Fibroblast of lung (primary cell): ENCODE measurements at regions not wholly inside any gene's neighbourhood (a gene's known extent, or its start where the extent isn't known, plus 50 kb on each side); places are given as distances from the start of the nearest gene placed in this dataset.

Experiments
- EZH2 ChIP-seq: IDR thresholded peaks from 2 replicates; pipeline ENCODE4 v1.5.1; 2012; ENCODE audit warnings: low read length, control low read depth, mild to moderate bottlenecking; ENCODE audit errors: missing control alignments
- TF ChIP-seq, protein P1 (sequence below), 2 donors: IDR thresholded peaks in 1 of 2; conservative IDR thresholded peaks in 1 of 2; 1 replicate in 1 of 2; 2 replicates in 1 of 2; pipeline ENCODE4 v1.5.1; 2011 to 2012; ENCODE audit warnings: low read length in 2 of 2, control low read depth in 1 of 2, inconsistent platforms in 1 of 2, low read depth in 1 of 2, mild to moderate bottlenecking in 1 of 2

DNA sequence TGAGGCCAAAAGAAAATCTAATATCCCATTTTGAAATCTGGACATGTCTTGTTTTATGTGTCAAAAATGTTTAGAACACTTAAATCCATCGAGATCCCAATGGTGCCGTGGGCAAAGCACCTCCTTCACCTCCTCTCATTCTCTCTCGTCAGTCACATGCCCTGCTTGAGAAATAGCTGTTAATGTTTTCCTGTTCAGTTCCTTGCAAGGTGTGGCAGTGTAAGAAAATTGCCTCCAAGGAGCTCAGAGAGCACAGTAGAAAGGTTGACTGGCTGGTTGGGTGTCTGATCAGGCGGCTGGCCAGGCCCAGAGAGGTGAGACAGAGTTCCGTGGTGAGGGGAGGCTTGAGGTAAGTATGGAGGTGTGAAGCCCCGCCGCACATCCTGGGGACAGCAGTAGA is 210.2 kb downstream of the TSN start:
- TF ChIP-seq, protein P1, sequence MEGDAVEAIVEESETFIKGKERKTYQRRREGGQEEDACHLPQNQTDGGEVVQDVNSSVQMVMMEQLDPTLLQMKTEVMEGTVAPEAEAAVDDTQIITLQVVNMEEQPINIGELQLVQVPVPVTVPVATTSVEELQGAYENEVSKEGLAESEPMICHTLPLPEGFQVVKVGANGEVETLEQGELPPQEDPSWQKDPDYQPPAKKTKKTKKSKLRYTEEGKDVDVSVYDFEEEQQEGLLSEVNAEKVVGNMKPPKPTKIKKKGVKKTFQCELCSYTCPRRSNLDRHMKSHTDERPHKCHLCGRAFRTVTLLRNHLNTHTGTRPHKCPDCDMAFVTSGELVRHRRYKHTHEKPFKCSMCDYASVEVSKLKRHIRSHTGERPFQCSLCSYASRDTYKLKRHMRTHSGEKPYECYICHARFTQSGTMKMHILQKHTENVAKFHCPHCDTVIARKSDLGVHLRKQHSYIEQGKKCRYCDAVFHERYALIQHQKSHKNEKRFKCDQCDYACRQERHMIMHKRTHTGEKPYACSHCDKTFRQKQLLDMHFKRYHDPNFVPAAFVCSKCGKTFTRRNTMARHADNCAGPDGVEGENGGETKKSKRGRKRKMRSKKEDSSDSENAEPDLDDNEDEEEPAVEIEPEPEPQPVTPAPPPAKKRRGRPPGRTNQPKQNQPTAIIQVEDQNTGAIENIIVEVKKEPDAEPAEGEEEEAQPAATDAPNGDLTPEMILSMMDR (conservative IDR thresholded peaks at IDR 0.05 in 1 of 2, IDR thresholded peaks at IDR 0.05 in 1 of 2; ENCODE audit: low read depth in 1 of 2, low read length in 2 of 2), result no peak
- no peak for TF ChIP-seq EZH2
